Vagina (tissue), 2 donors: ENCODE measurements at regions not wholly inside any gene's neighbourhood (a gene's known extent, or its start where the extent isn't known, plus 50 kb on each side); places are given as distances from the start of the nearest gene placed in this dataset.
"Not testable (repeated sequence)": the region's sequence is repeated elsewhere in the genome, so short reads cannot be mapped to it uniquely, and the experiment has no call there.

Experiments used
- DNase-seq, 2 donors: peaks; one replicate each; pipeline ENCODE4 v3.0.0-alpha.2; 2017; ENCODE audit errors: extremely low spot score in 2 of 2
- H3K27ac ChIP-seq: fragments of 200-600 bp; sonication (generic); one replicate; pipeline ENCODE4 v1.5.1; 2019
- H3K27me3 ChIP-seq: fragments of 200-600 bp; sonication (generic); one replicate; pipeline ENCODE4 v1.5.1; 2019
- H3K36me3 ChIP-seq, 2 donors: fragments of 200-600 bp; sonication (generic); one replicate each; pipeline ENCODE4 v1.5.1; 2017 to 2019
- H3K4me1 ChIP-seq: fragments of 200-600 bp; sonication (generic); one replicate; pipeline ENCODE4 v1.5.1; 2019
- H3K4me3 ChIP-seq, 2 donors: fragments of 200-600 bp; sonication (generic); 1 replicate in 1 of 2; 2 replicates in 1 of 2; pipeline ENCODE4 v1.5.1; 2016 to 2019
- H3K9me3 ChIP-seq: fragments of 200-600 bp; sonication (generic); one replicate; pipeline ENCODE4 v1.5.1; 2019
- POLR2A ChIP-seq, 2 donors: fragments of 450-650 bp; IDR thresholded peaks; one replicate each; pipeline ENCODE4 v1.6.1; 2017; ENCODE audit warnings: antibody characterized with exemption in 2 of 2, mild to moderate bottlenecking in 2 of 2, moderate library complexity in 2 of 2
- POLR2AphosphoS5 ChIP-seq, 2 donors: sonication (generic); formaldehyde crosslinking; IDR thresholded peaks; one replicate each; pipeline ENCODE4 v1.9.0; 2017; ENCODE audit warnings: antibody characterized with exemption in 2 of 2, mild to moderate bottlenecking in 2 of 2, low read depth in 1 of 2; ENCODE audit not compliant: insufficient read depth in 1 of 2
- intact Hi-C: fragments of 100-400 bp; cut with DNase I; formaldehyde crosslinking; loops from one replicate; pipeline ENCODE4 v1.15.1; 2023
- TF ChIP-seq, protein P1 (sequence below), 3 experiments: fragments of 450-650 bp in 2 of 3; fragments of 200-600 bp in 1 of 3; sonication (generic) in 1 of 3; IDR thresholded peaks; one replicate each; pipeline ENCODE4 v1.5.1; 2017 to 2019; ENCODE audit warnings: antibody characterized with exemption in 3 of 3, mild to moderate bottlenecking in 2 of 3, moderate library complexity in 2 of 3

DNA sequence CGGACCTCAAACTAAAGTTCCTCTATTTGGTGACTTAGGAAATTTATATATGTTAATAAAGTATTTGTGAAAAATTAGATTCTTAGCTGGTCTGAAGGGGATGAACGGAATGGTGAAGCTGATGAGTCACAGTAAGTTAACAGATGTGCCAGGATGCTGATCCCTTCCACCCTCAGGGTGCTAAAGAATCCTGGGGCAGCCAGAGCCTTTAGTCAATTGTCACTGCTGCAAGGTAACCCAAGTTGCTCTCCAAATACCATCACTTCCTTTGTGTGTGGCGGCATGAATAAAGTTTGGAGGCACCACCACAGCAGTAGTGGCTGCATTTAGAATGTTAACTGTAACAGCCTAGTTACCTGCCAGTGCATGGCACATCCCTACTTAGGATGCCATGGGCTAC is 222.6 kb upstream of the PPP1R3A start:
- Histone ChIP-seq H3K36me3 (no peaks in the 10 kb centered on the region), H3K4me1 (no peaks in the 10 kb centered on the region), H3K4me3 (no peak overlapping the region), H3K27me3 (no peaks in the 10 kb centered on the region), H3K27ac (no peak overlapping the region), H3K9me3 (no peaks in the 10 kb centered on the region)
- DNase-seq: no peak
- TF ChIP-seq POLR2A (IDR thresholded peaks at IDR 0.05) (no peak), POLR2AphosphoS5 (IDR thresholded peaks at IDR 0.05; ENCODE audit: insufficient read depth in 1 of 2, low read depth in 1 of 2) (no peak)
- TF ChIP-seq, protein P1, sequence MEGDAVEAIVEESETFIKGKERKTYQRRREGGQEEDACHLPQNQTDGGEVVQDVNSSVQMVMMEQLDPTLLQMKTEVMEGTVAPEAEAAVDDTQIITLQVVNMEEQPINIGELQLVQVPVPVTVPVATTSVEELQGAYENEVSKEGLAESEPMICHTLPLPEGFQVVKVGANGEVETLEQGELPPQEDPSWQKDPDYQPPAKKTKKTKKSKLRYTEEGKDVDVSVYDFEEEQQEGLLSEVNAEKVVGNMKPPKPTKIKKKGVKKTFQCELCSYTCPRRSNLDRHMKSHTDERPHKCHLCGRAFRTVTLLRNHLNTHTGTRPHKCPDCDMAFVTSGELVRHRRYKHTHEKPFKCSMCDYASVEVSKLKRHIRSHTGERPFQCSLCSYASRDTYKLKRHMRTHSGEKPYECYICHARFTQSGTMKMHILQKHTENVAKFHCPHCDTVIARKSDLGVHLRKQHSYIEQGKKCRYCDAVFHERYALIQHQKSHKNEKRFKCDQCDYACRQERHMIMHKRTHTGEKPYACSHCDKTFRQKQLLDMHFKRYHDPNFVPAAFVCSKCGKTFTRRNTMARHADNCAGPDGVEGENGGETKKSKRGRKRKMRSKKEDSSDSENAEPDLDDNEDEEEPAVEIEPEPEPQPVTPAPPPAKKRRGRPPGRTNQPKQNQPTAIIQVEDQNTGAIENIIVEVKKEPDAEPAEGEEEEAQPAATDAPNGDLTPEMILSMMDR (IDR thresholded peaks at IDR 0.05): no peak
- intact Hi-C loops: no loop called here

GRCh38 chr7:114140561-114140960 is 221.8 kb upstream of the PPP1R3A start:
- intact Hi-C loops: no loop called here

GRCh38 chr7:114139690-114140089 is 220.9 kb upstream of the PPP1R3A start:
- H3K27ac ChIP-seq, H3K9me3 ChIP-seq, H3K4me1 ChIP-seq, H3K36me3 ChIP-seq, intact Hi-C loops, H3K4me3 ChIP-seq, H3K27me3 ChIP-seq, DNase-seq: not testable (repeated sequence)

More at GRCh38 chr7:114140561-114140960, 221.8 kb upstream of the PPP1R3A start:
- TF ChIP-seq, protein P1 (IDR thresholded peaks at IDR 0.05): no peak
- no peak for TF ChIP-seq POLR2AphosphoS5 (IDR thresholded peaks at IDR 0.05; ENCODE audit: insufficient read depth in 1 of 2, low read depth in 1 of 2)
- DNase-seq: no peak
- H3K27ac ChIP-seq: no peak overlapping the region
- H3K9me3 ChIP-seq: no peaks in the 10 kb centered on the region
- H3K27me3 ChIP-seq: no peaks in the 10 kb centered on the region
- no peaks in the 10 kb centered on the region for H3K36me3 ChIP-seq
- H3K4me3 ChIP-seq: no peak overlapping the region
- H3K4me1 ChIP-seq: no peaks in the 10 kb centered on the region

DNA sequence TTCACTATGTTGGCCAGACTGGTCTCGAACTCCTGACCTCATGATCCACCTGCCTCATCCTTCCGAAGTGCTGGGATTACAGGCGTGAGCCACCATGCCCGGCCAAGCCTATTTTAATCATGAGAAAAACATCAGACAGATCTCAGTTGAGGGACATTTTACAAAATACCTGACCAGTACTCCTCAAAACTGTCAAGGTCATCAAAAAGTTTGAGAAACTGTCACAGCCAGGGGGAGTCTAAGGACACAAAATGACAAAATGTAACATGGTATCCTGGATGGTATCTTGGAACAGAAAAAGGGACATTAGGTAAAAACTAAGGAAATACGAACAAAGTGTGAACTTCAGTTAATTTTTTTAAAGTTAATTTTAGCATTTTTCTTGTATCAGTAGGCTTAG is 219.8 kb upstream of the PPP1R3A start:
- Histone ChIP-seq H3K27me3 (no peaks in the 10 kb centered on the region), H3K9me3 (no peaks in the 10 kb centered on the region), H3K4me1 (no peaks in the 10 kb centered on the region), H3K36me3 (no peaks in the 10 kb centered on the region), H3K27ac (no peak overlapping the region), H3K4me3 (no peak overlapping the region)
- no peak for DNase-seq
- intact Hi-C loops: no loop called here
- no peak for TF ChIP-seq POLR2AphosphoS5 (IDR thresholded peaks at IDR 0.05; ENCODE audit: insufficient read depth in 1 of 2, low read depth in 1 of 2)
- TF ChIP-seq, protein P1 (IDR thresholded peaks at IDR 0.05): no peak
- TF ChIP-seq POLR2A (IDR thresholded peaks at IDR 0.05): no peak

DNA sequence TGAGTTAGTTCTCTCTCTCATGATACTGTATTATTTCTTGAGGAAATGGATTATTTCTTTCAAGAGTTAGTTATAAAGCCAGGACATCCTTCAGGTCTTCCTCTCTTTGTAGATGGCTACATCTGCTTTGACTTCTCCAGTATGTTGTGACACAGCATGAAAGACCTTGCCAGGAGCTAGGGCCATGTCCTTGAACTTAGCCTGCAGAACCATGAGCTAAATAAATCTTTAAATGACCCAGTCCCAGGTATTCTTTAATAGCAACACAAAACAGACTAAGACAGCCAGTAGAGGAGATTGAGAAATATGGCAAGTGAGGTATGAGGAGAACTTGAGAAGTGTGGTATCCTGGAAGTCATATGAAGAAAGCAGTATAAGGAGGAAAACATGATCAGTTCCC is 214.9 kb upstream of the PPP1R3A start:
- no peak overlapping the region for H3K4me3 ChIP-seq
- intact Hi-C loops: no loop called here
- TF ChIP-seq POLR2AphosphoS5 (IDR thresholded peaks at IDR 0.05; ENCODE audit: insufficient read depth in 1 of 2, low read depth in 1 of 2): no peak
- no peak for TF ChIP-seq POLR2A (IDR thresholded peaks at IDR 0.05)
- TF ChIP-seq, protein P1 (IDR thresholded peaks at IDR 0.05): no peak
- H3K9me3 ChIP-seq: no peaks in the 10 kb centered on the region
- no peak for DNase-seq
- no peaks in the 10 kb centered on the region for H3K4me1 ChIP-seq
- no peaks in the 10 kb centered on the region for H3K36me3 ChIP-seq
- H3K27ac ChIP-seq: no peak overlapping the region
- no peaks in the 10 kb centered on the region for H3K27me3 ChIP-seq

DNA sequence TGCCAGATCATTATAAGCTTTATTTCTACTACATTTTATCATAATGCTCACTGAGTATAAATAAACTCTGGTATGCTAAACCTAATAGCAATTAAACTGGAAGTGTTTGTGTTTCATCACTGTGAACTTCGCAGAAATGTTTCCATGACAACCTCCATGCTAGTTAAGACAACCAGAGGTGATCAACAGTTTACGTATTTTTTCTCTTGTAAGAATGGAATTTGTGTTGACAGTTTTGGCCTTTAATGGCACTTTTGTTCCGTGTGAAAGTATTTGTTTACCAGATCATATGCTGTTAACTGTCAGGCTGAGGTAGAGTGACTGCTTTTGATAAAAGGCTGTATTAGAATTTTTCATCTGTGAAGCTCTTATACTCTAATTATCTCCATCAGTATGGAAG is 212.1 kb upstream of the PPP1R3A start:
- Histone ChIP-seq H3K4me3 (no peak overlapping the region), H3K9me3 (no peaks in the 10 kb centered on the region), H3K4me1 (no peaks in the 10 kb centered on the region), H3K27ac (no peak overlapping the region), H3K27me3 (no peaks in the 10 kb centered on the region), H3K36me3 (no peaks in the 10 kb centered on the region)
- DNase-seq: no peak
- intact Hi-C loops: no loop called here
- TF ChIP-seq POLR2A (IDR thresholded peaks at IDR 0.05) (no peak), POLR2AphosphoS5 (IDR thresholded peaks at IDR 0.05; ENCODE audit: insufficient read depth in 1 of 2, low read depth in 1 of 2) (no peak)
- TF ChIP-seq, protein P1 (IDR thresholded peaks at IDR 0.05): no peak
